T-cell (primary cell): ENCODE measurements at regions not wholly inside any gene's neighbourhood (a gene's known extent, or its start where the extent isn't known, plus 50 kb on each side); places are given as distances from the start of the nearest gene placed in this dataset.

Experiments
- ATAC-seq, 4 experiments: fragments of 200-7000 bp in 3 of 4; fragments of 150-1000 bp in 1 of 4; cut with Tn5 transposase; replicated peaks in 1 of 4; 1 replicate in 3 of 4; 2 replicates in 1 of 4; pipeline ENCODE4 v1.10.0; 2021; ENCODE audit warnings: moderate library complexity in 3 of 4, mild to moderate bottlenecking in 2 of 4, moderate number of reproducible peaks in 1 of 4
- CTCF ChIA-PET, 2 donors: fragments of 300-600 bp; sonication (Branson Sonifier 250); formaldehyde crosslinking; loops; one replicate each; lab custom pipeline; 2022; ENCODE audit warnings: antibody characterized with exemption in 2 of 2; lab: Charles Lee
- POLR2A ChIA-PET, 2 donors: fragments of 300-600 bp; sonication (Branson Sonifier 250); formaldehyde crosslinking; loops; one replicate each; lab custom pipeline; 2022; ENCODE audit warnings: antibody characterized with exemption in 2 of 2; lab: Charles Lee
- DNase-seq, 35 experiments: peaks; one replicate each; pipeline versions ENCODE4 v3.0.0 to v3.0.0-alpha.2; 2013 to 2023
- H3K27ac ChIP-seq: one replicate; pipeline ENCODE4 v1.5.1; 2013; ENCODE audit warnings: low read length
- H3K27me3 ChIP-seq, 2 experiments: replicated peaks in 1 of 2; 1 replicate in 1 of 2; 2 replicates in 1 of 2; pipeline versions ENCODE4 v1.6.1 to v1.7.0; 2013; ENCODE audit warnings: low read length in 1 of 2, mixed read lengths in 1 of 2; ENCODE audit not compliant: control insufficient read depth in 2 of 2, insufficient read depth in 2 of 2; ENCODE audit errors: extremely low read depth in 1 of 2
- H3K36me3 ChIP-seq, 2 donors: 1 replicate in 1 of 2; 2 replicates in 1 of 2; pipeline versions ENCODE4 v1.6.1 to v1.7.0; 2013; ENCODE audit warnings: low read length in 1 of 2; ENCODE audit not compliant: control insufficient read depth in 2 of 2, insufficient read depth in 1 of 2; ENCODE audit errors: extremely low read depth in 1 of 2
- H3K4me1 ChIP-seq, 2 experiments: 1 replicate in 1 of 2; 2 replicates in 1 of 2; pipeline versions ENCODE4 v1.6.1 to v1.7.0; 2013; ENCODE audit warnings: low read length in 2 of 2, mixed read lengths in 1 of 2; ENCODE audit not compliant: insufficient read depth in 2 of 2, control insufficient read depth in 1 of 2; ENCODE audit errors: extremely low read depth in 1 of 2
- H3K4me3 ChIP-seq, 2 donors: 1 replicate in 1 of 2; 2 replicates in 1 of 2; pipeline versions ENCODE4 v1.5.1 to v1.7.0; 2013; ENCODE audit warnings: mild to moderate bottlenecking in 2 of 2, low read length in 1 of 2, moderate library complexity in 1 of 2; ENCODE audit not compliant: control insufficient read depth in 1 of 2; ENCODE audit errors: extremely low read depth in 1 of 2
- H3K9me3 ChIP-seq: 2 replicates; pipeline ENCODE4 v1.7.0; 2013
- H3K27ac Mint-ChIP-seq, 2 donors: one replicate each; pipeline ENCODE4 v1.8.0; 2020 to 2021; ENCODE audit warnings: mild to moderate bottlenecking in 2 of 2, mixed read lengths in 2 of 2
- H3K27me3 Mint-ChIP-seq, 2 donors: one replicate each; pipeline ENCODE4 v1.8.0; 2021 to 2022; ENCODE audit warnings: mixed read lengths in 2 of 2
- H3K36me3 Mint-ChIP-seq: one replicate; pipeline ENCODE4 v1.8.0; 2021; ENCODE audit warnings: mixed read lengths
- H3K4me1 Mint-ChIP-seq, 3 donors: one replicate each; pipeline ENCODE4 v1.8.0; 2020 to 2022; ENCODE audit warnings: mixed read lengths in 3 of 3, mild to moderate bottlenecking in 1 of 3
- H3K4me3 Mint-ChIP-seq, 3 donors: one replicate each; pipeline ENCODE4 v1.8.0; 2020 to 2022; ENCODE audit warnings: mild to moderate bottlenecking in 3 of 3, mixed read lengths in 3 of 3, moderate library complexity in 3 of 3
- H3K9me3 Mint-ChIP-seq, 3 donors: one replicate each; pipeline ENCODE4 v1.8.0; 2020 to 2022; ENCODE audit warnings: mixed read lengths in 3 of 3
- WGBS: methylation state at CpG from one replicate; pipeline ENCODE4 v1.1.5; 2013; ENCODE audit warnings: missing lambda C conversion rate; ENCODE audit not compliant: insufficient coverage; 5-methylcytosine and 5-hydroxymethylcytosine counted together

GRCh38 chr6:8246403-8246802, 144.1 kb upstream of the EEF1E1 start:
- Histone ChIP-seq H3K4me1 (no peaks in the 10 kb centered on the region), H3K9me3 (no peaks in the 10 kb centered on the region), H3K27ac (no peak overlapping the region), H3K27me3 (peaks cover 0 to 6% of the 10 kb centered on the region in 2 experiments), H3K36me3 (no peaks in the 10 kb centered on the region), H3K4me3 (no peak overlapping the region)
- H3K4me3 Mint-ChIP-seq: no peak overlapping the region
- peaks cover 8 to 17% of the 10 kb centered on the region in 2 donors for H3K27me3 Mint-ChIP-seq
- WGBS: no CpG with 5 or more reads among the region's 2 CpGs
- no peaks in the 10 kb centered on the region for H3K9me3 Mint-ChIP-seq
- H3K36me3 Mint-ChIP-seq: no peaks in the 10 kb centered on the region
- CTCF ChIA-PET: no interaction called here
- POLR2A ChIA-PET: no interaction called here
- DNase-seq (no peak), ATAC-seq (no peak)
- H3K4me1 Mint-ChIP-seq: no peaks in the 10 kb centered on the region
- H3K27ac Mint-ChIP-seq: no peak overlapping the region

GRCh38 chr6:8245726-8246125, 143.4 kb upstream of the EEF1E1 start:
- no peak overlapping the region for H3K27ac Mint-ChIP-seq
- Histone ChIP-seq H3K36me3 (no peaks in the 10 kb centered on the region), H3K4me1 (no peaks in the 10 kb centered on the region), H3K27ac (no peak overlapping the region), H3K4me3 (no peak overlapping the region), H3K27me3 (peaks cover 0 to 6% of the 10 kb centered on the region in 2 experiments), H3K9me3 (no peaks in the 10 kb centered on the region)
- H3K4me3 Mint-ChIP-seq: no peak overlapping the region
- DNase-seq (no peak), ATAC-seq (no peak)
- ChIA-PET POLR2A (interaction anchor here in 1 of 2 donors (0.6 kb wide), 1 partner anchor 589 kb away, joined by 3 read pairs; no protein-coding TSS in a partner anchor), CTCF (no interaction called here)
- 39% methylated on average over 3 of the region's 6 CpGs for WGBS
- peaks cover 8 to 17% of the 10 kb centered on the region in 2 donors for H3K27me3 Mint-ChIP-seq
- H3K4me1 Mint-ChIP-seq: no peaks in the 10 kb centered on the region
- H3K36me3 Mint-ChIP-seq: no peaks in the 10 kb centered on the region
- no peaks in the 10 kb centered on the region for H3K9me3 Mint-ChIP-seq

- ATAC-seq: no peak
- CTCF ChIA-PET: no interaction called here
Observed at GRCh38 chr6:8243475-8243874, 141.1 kb upstream of the EEF1E1 start.

DNA sequence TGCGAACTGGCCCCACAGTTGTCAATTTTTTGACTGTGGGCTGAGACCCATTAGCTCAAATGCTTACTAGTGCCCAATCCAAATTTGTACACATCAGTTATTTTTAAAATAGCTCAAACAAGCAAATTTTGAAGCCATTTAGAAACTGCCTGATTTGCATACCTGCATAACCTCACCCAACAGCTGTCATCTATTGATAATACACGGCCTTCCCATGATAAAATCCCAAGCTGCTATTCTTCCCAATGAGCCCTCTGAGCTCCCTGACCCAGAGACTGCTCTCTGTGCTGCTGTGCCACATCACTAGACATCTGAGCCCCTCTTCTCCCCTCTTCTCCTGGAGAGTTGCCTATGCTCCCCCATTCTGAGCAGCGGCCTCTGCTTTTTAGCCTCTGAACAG, 140.5 kb upstream of the EEF1E1 start:
- Mint-ChIP-seq H3K9me3 (no peaks in the 10 kb centered on the region), H3K27me3 (peaks cover 9 to 22% of the 10 kb centered on the region in 2 donors), H3K4me1 (no peaks in the 10 kb centered on the region), H3K36me3 (no peaks in the 10 kb centered on the region), H3K4me3 (no peak overlapping the region), H3K27ac (no peak overlapping the region)
- Histone ChIP-seq H3K27ac (no peak overlapping the region), H3K9me3 (no peaks in the 10 kb centered on the region), H3K4me1 (no peaks in the 10 kb centered on the region), H3K27me3 (peaks cover 0 to 6% of the 10 kb centered on the region in 2 experiments), H3K36me3 (no peaks in the 10 kb centered on the region), H3K4me3 (no peak overlapping the region)
- ChIA-PET CTCF (no interaction called here), POLR2A (no interaction called here)
- ATAC-seq (no peak), DNase-seq (no peak)
- 65% methylated on average over 2 of the region's 3 CpGs for WGBS

More at GRCh38 chr6:8243475-8243874, 141.1 kb upstream of the EEF1E1 start:
- Histone ChIP-seq H3K27ac (no peak overlapping the region), H3K9me3 (no peaks in the 10 kb centered on the region), H3K27me3 (peaks cover 0 to 6% of the 10 kb centered on the region in 2 experiments), H3K4me1 (no peaks in the 10 kb centered on the region), H3K36me3 (no peaks in the 10 kb centered on the region), H3K4me3 (no peak overlapping the region)
- Mint-ChIP-seq H3K27ac (no peak overlapping the region), H3K27me3 (peaks cover 9 to 22% of the 10 kb centered on the region in 2 donors), H3K9me3 (no peaks in the 10 kb centered on the region), H3K4me3 (no peak overlapping the region), H3K36me3 (no peaks in the 10 kb centered on the region), H3K4me1 (no peaks in the 10 kb centered on the region)
- WGBS: 43% methylated on average over 2 of the region's 3 CpGs
- POLR2A ChIA-PET: no interaction called here
- no peak for DNase-seq

- CTCF ChIA-PET: no interaction called here
Observed at GRCh38 chr6:8240301-8240700, 138.0 kb upstream of the EEF1E1 start.

DNA sequence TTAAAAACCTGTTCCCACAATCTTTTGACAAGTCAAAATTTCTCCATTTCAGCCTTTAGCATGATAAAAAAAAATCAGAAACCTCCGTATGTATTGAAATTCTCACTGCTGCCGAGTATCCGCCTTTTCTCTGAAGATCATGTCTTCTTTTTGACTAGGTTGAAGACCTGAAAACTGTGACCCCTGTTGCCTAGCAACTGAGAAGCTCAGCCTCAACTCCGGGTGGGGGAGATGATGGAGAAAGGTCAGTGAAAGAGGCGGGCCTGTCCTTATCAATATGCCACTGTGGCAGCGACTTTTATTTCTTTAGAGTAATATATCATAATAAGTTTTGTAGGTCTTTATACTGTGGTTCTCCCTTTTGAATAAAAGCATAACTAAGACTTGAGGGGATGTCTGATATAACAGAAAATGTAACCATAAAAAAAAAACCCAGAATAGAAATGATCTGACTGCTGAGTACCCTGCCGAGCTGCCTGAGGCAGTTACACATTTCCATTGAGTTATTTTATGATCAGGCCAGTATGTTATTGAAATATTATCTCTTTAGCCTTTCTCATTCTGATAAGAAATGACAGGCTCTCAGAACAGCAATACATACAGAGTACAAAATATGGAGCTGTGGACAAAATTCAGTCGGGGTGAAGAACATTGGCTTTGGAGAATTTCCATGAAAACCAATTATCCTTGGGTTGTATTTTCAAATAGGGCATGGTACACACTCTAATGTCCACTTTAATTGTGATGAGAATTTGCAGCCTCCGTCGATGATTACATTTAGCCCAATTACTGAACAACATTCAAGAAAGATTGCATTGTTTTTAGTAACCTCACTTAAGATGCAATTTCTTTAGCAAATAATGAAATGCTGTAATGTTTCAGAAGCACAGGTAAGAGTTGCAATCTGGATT, 136.7 kb upstream of the EEF1E1 start:
- DNase-seq: no peak
- H3K4me1 Mint-ChIP-seq: no peaks in the 10 kb centered on the region
- 61% methylated on average over 2 of the region's 10 CpGs for WGBS
- no peak overlapping the region for H3K27ac Mint-ChIP-seq
- Histone ChIP-seq H3K36me3 (no peaks in the 10 kb centered on the region), H3K4me1 (no peaks in the 10 kb centered on the region), H3K27ac (no peak overlapping the region), H3K4me3 (no peak overlapping the region), H3K27me3 (no peaks in the 10 kb centered on the region), H3K9me3 (no peaks in the 10 kb centered on the region)
- H3K36me3 Mint-ChIP-seq: no peaks in the 10 kb centered on the region
- no peak for ATAC-seq
- CTCF ChIA-PET: no interaction called here
- POLR2A ChIA-PET: no interaction called here
- no peak overlapping the region for H3K4me3 Mint-ChIP-seq
- H3K9me3 Mint-ChIP-seq: no peaks in the 10 kb centered on the region
- peaks cover 12 to 18% of the 10 kb centered on the region in 2 donors for H3K27me3 Mint-ChIP-seq

More at GRCh38 chr6:8240301-8240700, 138.0 kb upstream of the EEF1E1 start:
- 100% methylated on average over 1 of the region's 7 CpGs for WGBS
- H3K4me1 Mint-ChIP-seq: no peaks in the 10 kb centered on the region
- H3K36me3 ChIP-seq: no peaks in the 10 kb centered on the region
- no peaks in the 10 kb centered on the region for H3K4me1 ChIP-seq
- H3K9me3 Mint-ChIP-seq: no peaks in the 10 kb centered on the region
- no peaks in the 10 kb centered on the region for H3K9me3 ChIP-seq
- H3K4me3 Mint-ChIP-seq: no peak overlapping the region
- H3K27ac ChIP-seq: no peak overlapping the region
- peaks cover 8 to 16% of the 10 kb centered on the region in 2 donors for H3K27me3 Mint-ChIP-seq
- H3K36me3 Mint-ChIP-seq: no peaks in the 10 kb centered on the region
- POLR2A ChIA-PET: no interaction called here
- no peak for DNase-seq
- H3K27me3 ChIP-seq: peaks cover 0 to 6% of the 10 kb centered on the region in 2 experiments
- H3K27ac Mint-ChIP-seq: no peak overlapping the region
- H3K4me3 ChIP-seq: no peak overlapping the region
- ATAC-seq: no peak
